A673 (cell line): ENCODE measurements at regions not wholly inside any gene's neighbourhood (a gene's known extent, or its start where the extent isn't known, plus 50 kb on each side); places are given as distances from the start of the nearest gene placed in this dataset.

Experiments used
- EZH2 ChIP-seq: fragments of 200-600 bp; sonication (generic); IDR thresholded peaks from 2 replicates; pipeline ENCODE4 v1.6.1; 2017; ENCODE audit warnings: borderline replicate concordance, low read depth, mild to moderate bottlenecking, mixed read lengths, antibody characterized with exemption, low read length; ENCODE audit not compliant: poor library complexity, severe bottlenecking
- TF ChIP-seq, protein P1 (sequence below): fragments of 300-800, 200-600 bp; sonication (generic); conservative IDR thresholded peaks from 2 replicates; pipeline ENCODE4 v1.5.1; 2017; ENCODE audit warnings: low read depth, mild to moderate bottlenecking, antibody characterized with exemption, low read length, moderate library complexity, mixed read lengths

DNA sequence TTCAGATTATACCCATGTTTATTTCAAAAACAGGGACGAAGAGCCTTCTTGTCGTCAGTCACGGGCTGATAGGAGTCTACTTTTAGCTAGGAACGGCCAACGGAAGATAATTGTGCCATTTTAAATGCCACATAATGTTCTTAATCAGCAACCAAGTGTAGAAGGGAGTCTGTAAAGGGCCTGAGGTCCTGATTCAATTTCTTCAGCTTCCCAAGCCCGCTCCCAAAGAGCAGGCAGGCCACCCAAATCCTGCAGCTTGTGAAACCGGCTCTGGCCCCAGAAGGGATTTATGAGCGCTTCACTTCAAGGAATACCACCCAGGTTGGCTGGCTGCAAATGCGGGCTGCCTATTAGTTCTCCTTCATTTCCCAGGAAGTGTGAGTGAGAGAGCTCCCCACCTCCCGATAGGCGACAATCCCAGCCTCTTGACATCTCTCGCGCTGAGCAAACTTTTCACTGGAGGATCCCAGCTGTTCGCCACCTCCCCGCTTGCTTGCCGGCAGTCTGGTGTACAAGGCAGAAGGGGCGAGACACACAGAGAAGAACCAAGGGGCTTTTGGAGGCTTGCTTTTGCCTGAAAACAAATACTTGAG, 272.9 kb downstream of the CDH20 start:
- TF ChIP-seq, protein P1, sequence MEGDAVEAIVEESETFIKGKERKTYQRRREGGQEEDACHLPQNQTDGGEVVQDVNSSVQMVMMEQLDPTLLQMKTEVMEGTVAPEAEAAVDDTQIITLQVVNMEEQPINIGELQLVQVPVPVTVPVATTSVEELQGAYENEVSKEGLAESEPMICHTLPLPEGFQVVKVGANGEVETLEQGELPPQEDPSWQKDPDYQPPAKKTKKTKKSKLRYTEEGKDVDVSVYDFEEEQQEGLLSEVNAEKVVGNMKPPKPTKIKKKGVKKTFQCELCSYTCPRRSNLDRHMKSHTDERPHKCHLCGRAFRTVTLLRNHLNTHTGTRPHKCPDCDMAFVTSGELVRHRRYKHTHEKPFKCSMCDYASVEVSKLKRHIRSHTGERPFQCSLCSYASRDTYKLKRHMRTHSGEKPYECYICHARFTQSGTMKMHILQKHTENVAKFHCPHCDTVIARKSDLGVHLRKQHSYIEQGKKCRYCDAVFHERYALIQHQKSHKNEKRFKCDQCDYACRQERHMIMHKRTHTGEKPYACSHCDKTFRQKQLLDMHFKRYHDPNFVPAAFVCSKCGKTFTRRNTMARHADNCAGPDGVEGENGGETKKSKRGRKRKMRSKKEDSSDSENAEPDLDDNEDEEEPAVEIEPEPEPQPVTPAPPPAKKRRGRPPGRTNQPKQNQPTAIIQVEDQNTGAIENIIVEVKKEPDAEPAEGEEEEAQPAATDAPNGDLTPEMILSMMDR: no peak
- no peak for TF ChIP-seq EZH2
